CD14-positive monocyte (primary cell): ENCODE measurements at regions not wholly inside any gene's neighbourhood (a gene's known extent, or its start where the extent isn't known, plus 50 kb on each side); places are given as distances from the start of the nearest gene placed in this dataset.

Experiments
- DNase-seq, 3 donors: peaks; one replicate each; pipeline ENCODE4 v3.0.0-alpha.2; 2011 to 2022
- H2AFZ ChIP-seq: 2 replicates; pipeline ENCODE4 v1.6.0; 2012; ENCODE audit warnings: mild to moderate bottlenecking, low read depth, low read length, inconsistent platforms; ENCODE audit not compliant: insufficient read depth, poor library complexity, severe bottlenecking
- H3K27ac ChIP-seq, 2 donors: 1 replicate in 1 of 2; 2 replicates in 1 of 2; pipeline ENCODE4 v1.5.1; 2012 to 2013; ENCODE audit warnings: low read length in 2 of 2, control low read depth in 1 of 2, inconsistent platforms in 1 of 2, low read depth in 1 of 2, mild to moderate bottlenecking in 1 of 2
- H3K27me3 ChIP-seq, 2 donors: one replicate each; pipeline versions ENCODE4 v1.6.0 to v1.6.1; 2011 to 2013; ENCODE audit warnings: low read length in 2 of 2; ENCODE audit not compliant: control insufficient read depth in 2 of 2, insufficient read depth in 2 of 2
- H3K36me3 ChIP-seq, 2 donors: replicated peaks in 1 of 2; 1 replicate in 1 of 2; 2 replicates in 1 of 2; pipeline versions ENCODE4 v1.5.1 to v1.6.1; 2012 to 2013; ENCODE audit warnings: low read length in 2 of 2, control low read depth in 1 of 2, inconsistent platforms in 1 of 2, mild to moderate bottlenecking in 1 of 2; ENCODE audit not compliant: insufficient read depth in 2 of 2, control insufficient read depth in 1 of 2
- H3K4me1 ChIP-seq, 2 donors: 1 replicate in 1 of 2; 2 replicates in 1 of 2; pipeline versions ENCODE4 v1.5.1 to v1.6.1; 2012 to 2013; ENCODE audit warnings: low read length in 2 of 2, control low read depth in 1 of 2, inconsistent platforms in 1 of 2, mild to moderate bottlenecking in 1 of 2, moderate library complexity in 1 of 2; ENCODE audit not compliant: insufficient read depth in 2 of 2, control insufficient read depth in 1 of 2
- H3K4me2 ChIP-seq: replicated peaks from 2 replicates; pipeline ENCODE3; 2012; ENCODE audit warnings: low read length, moderate library complexity, mild to moderate bottlenecking; ENCODE audit not compliant: poor library complexity, severe bottlenecking; ENCODE audit errors: extremely low read depth
- H3K4me3 ChIP-seq, 3 experiments: fragments of 200-600 bp in 1 of 3; sonication (generic) in 1 of 3; replicated peaks in 1 of 3; 1 replicate in 2 of 3; 2 replicates in 1 of 3; pipeline ENCODE4 v1.5.1; 2011 to 2013; ENCODE audit warnings: low read length in 3 of 3, mild to moderate bottlenecking in 3 of 3, control low read depth in 2 of 3, low read depth in 2 of 3, inconsistent platforms in 1 of 3, moderate library complexity in 1 of 3
- H3K79me2 ChIP-seq: 2 replicates; pipeline ENCODE4 v1.6.0; 2012; ENCODE audit warnings: mild to moderate bottlenecking, control low read depth, inconsistent platforms, low read length, moderate library complexity; ENCODE audit not compliant: insufficient read depth
- H3K9ac ChIP-seq: 2 replicates; pipeline ENCODE4 v1.6.0; 2017; ENCODE audit warnings: low read length, mild to moderate bottlenecking; ENCODE audit not compliant: insufficient read depth, poor library complexity, severe bottlenecking
- H3K9me3 ChIP-seq, 2 donors: replicated peaks in 1 of 2; 1 replicate in 1 of 2; 2 replicates in 1 of 2; pipeline versions ENCODE4 v1.5.1 to v1.6.1; 2012 to 2013; ENCODE audit warnings: low read length in 2 of 2, control low read depth in 1 of 2; ENCODE audit not compliant: control insufficient read depth in 1 of 2, insufficient read depth in 1 of 2
- H4K20me1 ChIP-seq: 2 replicates; pipeline ENCODE4 v1.6.0; 2012; ENCODE audit warnings: mild to moderate bottlenecking, low read length, control low read depth, moderate library complexity; ENCODE audit not compliant: insufficient read depth
- H3K27ac Mint-ChIP-seq, 7 donors: one replicate each; pipeline ENCODE4 v1.8.0; 2020; ENCODE audit warnings: mild to moderate bottlenecking in 7 of 7, mixed read lengths in 7 of 7, moderate library complexity in 6 of 7, inconsistent platforms in 2 of 7
- H3K27me3 Mint-ChIP-seq, 3 donors: one replicate each; pipeline ENCODE4 v1.8.0; 2021 to 2022; ENCODE audit warnings: low read depth in 3 of 3, mild to moderate bottlenecking in 3 of 3, mixed read lengths in 3 of 3, moderate library complexity in 3 of 3, inconsistent platforms in 1 of 3
- H3K36me3 Mint-ChIP-seq, 2 donors: one replicate each; pipeline ENCODE4 v1.8.0; 2020; ENCODE audit warnings: mixed read lengths in 2 of 2, inconsistent platforms in 1 of 2, mild to moderate bottlenecking in 1 of 2
- H3K4me1 Mint-ChIP-seq: one replicate; pipeline ENCODE4 v1.8.0; 2020; ENCODE audit warnings: mild to moderate bottlenecking, mixed read lengths
- H3K4me3 Mint-ChIP-seq, 2 donors: one replicate each; pipeline ENCODE4 v1.8.0; 2020; ENCODE audit warnings: mild to moderate bottlenecking in 2 of 2, mixed read lengths in 2 of 2, moderate library complexity in 1 of 2
- H3K9me3 Mint-ChIP-seq, 7 donors: one replicate each; pipeline ENCODE4 v1.8.0; 2020 to 2022; ENCODE audit warnings: mixed read lengths in 7 of 7, mild to moderate bottlenecking in 6 of 7, moderate library complexity in 6 of 7, inconsistent platforms in 2 of 7
- CTCF ChIP-seq: fragments of 200-600 bp; IDR thresholded peaks from one replicate; pipeline ENCODE4 v1.8.0; 2022; ENCODE audit warnings: antibody characterized with exemption, mild to moderate bottlenecking
- WGBS: methylation state at CpG from one replicate; pipeline ENCODE4 v1.1.5; 2013; ENCODE audit warnings: missing lambda C conversion rate; ENCODE audit not compliant: insufficient coverage; 5-methylcytosine and 5-hydroxymethylcytosine counted together
- intact Hi-C, 2 donors: fragments of 100-400 bp; cut with micrococcal nuclease; formaldehyde crosslinking; loops; one replicate each; pipeline versions ENCODE4 v1.15.0 to v1.15.1; 2023

GRCh38 chrX:87397103-87397886 is 120.3 kb upstream of the KLHL4 start:
- Mint-ChIP-seq H3K4me1 (no peaks in the 10 kb centered on the region), H3K9me3 (peaks cover 0 to 5% (median 1%) of the 10 kb centered on the region in 7 donors), H3K27ac (no peak overlapping the region), H3K27me3 (no peaks in the 10 kb centered on the region), H3K36me3 (no peaks in the 10 kb centered on the region), H3K4me3 (no peak overlapping the region)
- intact Hi-C loops, result no loop called here
- TF ChIP-seq CTCF, result no peak
- H4K20me1 ChIP-seq, result no peaks in the 10 kb centered on the region
- no peaks in the 10 kb centered on the region for H3K36me3 ChIP-seq
- H3K27ac ChIP-seq, result no peak overlapping the region
- DNase-seq, result no peak
- no peak overlapping the region for H3K4me2 ChIP-seq
- H3K9me3 ChIP-seq, result no peaks in the 10 kb centered on the region
- no CpG with 5 or more reads among the region's 2 CpGs for WGBS
- H3K27me3 ChIP-seq, result no peaks in the 10 kb centered on the region
- H2AFZ ChIP-seq, result no peak overlapping the region
- no peak overlapping the region for H3K4me3 ChIP-seq
- H3K4me1 ChIP-seq, result no peaks in the 10 kb centered on the region
- H3K9ac ChIP-seq, result no peak overlapping the region
- no peaks in the 10 kb centered on the region for H3K79me2 ChIP-seq

GRCh38 chrX:87402256-87402655 is 115.3 kb upstream of the KLHL4 start:
- no peaks in the 10 kb centered on the region for H3K79me2 ChIP-seq
- Mint-ChIP-seq H3K36me3 (no peaks in the 10 kb centered on the region), H3K27ac (no peak overlapping the region), H3K27me3 (no peaks in the 10 kb centered on the region), H3K4me3 (no peak overlapping the region), H3K4me1 (no peaks in the 10 kb centered on the region), H3K9me3 (peaks cover 0 to 8% (median 3%) of the 10 kb centered on the region in 7 donors)
- no peaks in the 10 kb centered on the region for H3K9me3 ChIP-seq
- H3K4me3 ChIP-seq, result no peak overlapping the region
- no peak for DNase-seq
- no peak overlapping the region for H3K4me2 ChIP-seq
- no CpG with 5 or more reads among the region's 1 CpG for whole genome bisulfite sequencing
- no peak overlapping the region for H3K27ac ChIP-seq
- no peaks in the 10 kb centered on the region for H3K4me1 ChIP-seq
- intact Hi-C loops, result no loop called here
- no peak overlapping the region for H3K9ac ChIP-seq
- no peak overlapping the region for H2AFZ ChIP-seq
- H4K20me1 ChIP-seq, result no peaks in the 10 kb centered on the region
- no peak for TF ChIP-seq CTCF
- H3K36me3 ChIP-seq, result no peaks in the 10 kb centered on the region
- H3K27me3 ChIP-seq, result no peaks in the 10 kb centered on the region
